ENCODE measurements at regions not wholly inside any gene's neighbourhood (a gene's known extent, or its start where the extent isn't known, plus 50 kb on each side); places are given as distances from the start of the nearest gene placed in this dataset.

DNA sequence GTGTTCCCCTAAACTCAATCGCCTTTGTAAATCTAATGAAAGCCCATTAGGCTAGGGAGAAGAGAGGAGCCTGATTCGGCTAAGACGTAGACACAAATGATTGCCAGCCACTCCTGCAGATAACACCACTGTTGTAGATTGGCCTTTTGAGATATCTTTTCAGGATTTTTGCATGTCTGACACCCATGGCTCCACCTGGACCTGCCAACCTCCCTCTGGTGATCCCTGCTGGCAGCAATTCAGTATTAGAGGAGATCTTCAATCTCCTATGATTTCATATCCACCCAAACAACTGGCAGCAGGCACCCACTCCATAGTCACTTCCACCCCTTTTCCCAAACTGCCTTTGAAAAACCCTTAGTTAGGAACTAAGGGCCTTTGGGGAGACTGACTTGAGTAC lies 191.9 kb upstream of the UBL3 start:
- no peaks in the 10 kb centered on the region for H3K36me3 ChIP-seq
- H3K4me1 ChIP-seq (ENCODE audit: insufficient read depth): no peaks in the 10 kb centered on the region
- no peak for TF ChIP-seq EP300 (IDR thresholded peaks at IDR 0.05)
- TF ChIP-seq, protein P1, sequence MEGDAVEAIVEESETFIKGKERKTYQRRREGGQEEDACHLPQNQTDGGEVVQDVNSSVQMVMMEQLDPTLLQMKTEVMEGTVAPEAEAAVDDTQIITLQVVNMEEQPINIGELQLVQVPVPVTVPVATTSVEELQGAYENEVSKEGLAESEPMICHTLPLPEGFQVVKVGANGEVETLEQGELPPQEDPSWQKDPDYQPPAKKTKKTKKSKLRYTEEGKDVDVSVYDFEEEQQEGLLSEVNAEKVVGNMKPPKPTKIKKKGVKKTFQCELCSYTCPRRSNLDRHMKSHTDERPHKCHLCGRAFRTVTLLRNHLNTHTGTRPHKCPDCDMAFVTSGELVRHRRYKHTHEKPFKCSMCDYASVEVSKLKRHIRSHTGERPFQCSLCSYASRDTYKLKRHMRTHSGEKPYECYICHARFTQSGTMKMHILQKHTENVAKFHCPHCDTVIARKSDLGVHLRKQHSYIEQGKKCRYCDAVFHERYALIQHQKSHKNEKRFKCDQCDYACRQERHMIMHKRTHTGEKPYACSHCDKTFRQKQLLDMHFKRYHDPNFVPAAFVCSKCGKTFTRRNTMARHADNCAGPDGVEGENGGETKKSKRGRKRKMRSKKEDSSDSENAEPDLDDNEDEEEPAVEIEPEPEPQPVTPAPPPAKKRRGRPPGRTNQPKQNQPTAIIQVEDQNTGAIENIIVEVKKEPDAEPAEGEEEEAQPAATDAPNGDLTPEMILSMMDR (IDR thresholded peaks at IDR 0.05): no peak
- TF ChIP-seq POLR2A (IDR thresholded peaks at IDR 0.05): no peak
- H3K4me3 ChIP-seq: no peak overlapping the region
- no peaks in the 10 kb centered on the region for H3K27me3 ChIP-seq
- H3K27ac ChIP-seq: no peak overlapping the region
- H3K9me3 ChIP-seq: no peaks in the 10 kb centered on the region
- intact Hi-C loops (cut with DNase I): no loop called here
- DNase-seq: no peak
- 77 to 95% (median 88%) methylated on average over 3 of the region's 3 CpGs for WGBS, 3 donors

DNA sequence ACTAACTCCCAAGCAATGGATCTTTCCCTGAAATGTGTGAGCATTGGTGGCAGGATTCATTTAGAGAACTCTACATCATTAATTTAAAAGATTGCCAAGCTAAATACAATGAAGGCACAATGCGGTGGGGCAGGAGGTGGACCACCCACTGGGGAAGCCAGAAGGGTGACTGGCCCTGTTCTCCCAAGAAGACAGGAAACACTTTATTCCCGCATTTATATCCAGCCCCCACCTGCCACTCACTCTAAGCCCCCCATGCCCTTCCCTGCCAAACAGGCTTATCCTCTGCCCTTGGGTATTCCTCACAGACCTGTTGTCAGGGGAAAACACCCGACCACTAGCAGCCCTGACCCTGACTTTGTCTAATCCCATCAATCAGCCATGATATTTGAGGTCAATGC lies 189.1 kb upstream of the UBL3 start:
- intact Hi-C loops (cut with DNase I): no loop called here
- TF ChIP-seq, protein P1 (IDR thresholded peaks at IDR 0.05): no peak
- TF ChIP-seq EP300 (IDR thresholded peaks at IDR 0.05) (no peak), POLR2A (IDR thresholded peaks at IDR 0.05) (no peak)
- 38 to 54% (median 51%) methylated on average over 3 of the region's 3 CpGs for WGBS, 3 donors
- H3K4me3 ChIP-seq: no peak overlapping the region
- no peaks in the 10 kb centered on the region for H3K36me3 ChIP-seq
- no peaks in the 10 kb centered on the region for H3K27me3 ChIP-seq
- H3K9me3 ChIP-seq: no peaks in the 10 kb centered on the region
- H3K4me1 ChIP-seq (ENCODE audit: insufficient read depth): no peaks in the 10 kb centered on the region
- no peak overlapping the region for H3K27ac ChIP-seq
- DNase-seq: no peak

DNA sequence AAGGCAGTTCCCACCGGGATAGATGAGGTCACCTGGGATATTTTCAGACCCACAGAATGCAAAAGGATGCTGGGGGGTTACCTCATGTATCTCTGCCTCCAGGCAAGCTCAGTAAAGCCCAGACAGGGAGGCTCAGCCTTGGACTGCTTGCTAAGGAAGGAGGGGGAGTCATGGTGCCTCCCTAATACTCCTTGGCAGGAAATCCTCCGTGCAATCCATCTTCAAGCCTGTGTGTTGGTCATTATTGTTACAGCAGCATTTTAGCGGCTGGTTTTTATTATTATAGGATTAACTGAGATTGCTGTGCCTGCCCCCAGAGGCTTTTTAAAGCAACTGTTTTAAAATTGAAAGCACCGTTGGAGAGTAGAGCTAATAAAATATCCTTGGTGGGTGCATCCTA lies 188.5 kb upstream of the UBL3 start:
- Histone ChIP-seq H3K4me3 (no peak overlapping the region), H3K4me1 (ENCODE audit: insufficient read depth) (no peaks in the 10 kb centered on the region), H3K36me3 (no peaks in the 10 kb centered on the region), H3K27ac (no peak overlapping the region), H3K27me3 (no peaks in the 10 kb centered on the region), H3K9me3 (no peaks in the 10 kb centered on the region)
- intact Hi-C loops (cut with DNase I): no loop called here
- DNase-seq: no peak
- WGBS, 3 donors: 2 to 11% (median 8%) methylated on average over 4 of the region's 4 CpGs
- TF ChIP-seq, protein P1 (IDR thresholded peaks at IDR 0.05): no peak
- TF ChIP-seq POLR2A (IDR thresholded peaks at IDR 0.05): no peak
- no peak for TF ChIP-seq EP300 (IDR thresholded peaks at IDR 0.05)

DNA sequence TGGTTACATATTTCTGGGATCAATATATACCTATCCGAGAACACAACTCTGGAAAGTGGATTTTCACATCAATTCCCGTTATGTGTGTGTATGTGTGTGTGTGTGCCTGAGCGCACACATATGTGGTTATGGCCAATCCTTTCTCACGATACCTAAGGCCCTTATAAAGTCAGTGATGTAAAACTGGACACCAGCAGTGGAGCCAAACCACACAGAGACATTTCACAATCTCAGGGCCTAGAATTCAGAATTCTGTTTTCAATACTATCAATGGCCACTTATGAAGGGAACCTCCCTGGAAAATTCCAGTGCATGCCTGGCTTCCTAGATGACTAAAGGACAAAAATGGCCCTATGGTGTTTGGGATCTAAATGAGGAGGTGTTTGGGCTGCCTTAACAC lies 187.3 kb upstream of the UBL3 start:
- no peak for TF ChIP-seq EP300 (IDR thresholded peaks at IDR 0.05)
- no peak for TF ChIP-seq POLR2A (IDR thresholded peaks at IDR 0.05)
- TF ChIP-seq, protein P1 (IDR thresholded peaks at IDR 0.05): no peak
- Histone ChIP-seq H3K36me3 (no peaks in the 10 kb centered on the region), H3K9me3 (no peaks in the 10 kb centered on the region), H3K4me3 (no peak overlapping the region), H3K27ac (no peak overlapping the region), H3K4me1 (ENCODE audit: insufficient read depth) (no peaks in the 10 kb centered on the region), H3K27me3 (no peaks in the 10 kb centered on the region)
- 89 to 95% (median 93%) methylated on average over 4 of the region's 4 CpGs for WGBS, 3 donors
- intact Hi-C loops (cut with DNase I): no loop called here
- DNase-seq: no peak

DNA sequence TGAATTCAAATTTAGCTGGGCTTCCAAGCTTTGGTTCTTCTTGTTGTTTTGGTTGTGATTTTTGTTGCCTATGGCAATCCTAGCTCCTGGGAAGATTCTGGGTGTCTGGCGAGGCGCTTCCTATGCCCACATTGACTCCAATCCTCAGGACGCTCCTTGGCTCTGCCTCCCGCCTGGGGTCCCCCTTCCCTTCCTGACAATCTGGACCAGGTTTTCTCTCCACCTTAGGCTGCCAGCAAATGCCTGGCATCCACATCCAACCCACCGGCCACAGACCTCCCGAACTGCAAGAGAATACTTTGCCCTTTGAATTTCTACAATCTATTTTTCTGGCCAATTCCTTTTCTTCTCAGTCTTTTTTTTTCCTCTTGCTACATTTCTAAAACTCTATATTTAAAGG lies 186.9 kb upstream of the UBL3 start:
- WGBS, 3 donors: 65 to 76% (median 74%) methylated on average over 6 of the region's 6 CpGs
- Histone ChIP-seq H3K4me1 (ENCODE audit: insufficient read depth) (no peaks in the 10 kb centered on the region), H3K27me3 (no peaks in the 10 kb centered on the region), H3K36me3 (no peaks in the 10 kb centered on the region), H3K9me3 (no peaks in the 10 kb centered on the region), H3K4me3 (no peak overlapping the region), H3K27ac (no peak overlapping the region)
- TF ChIP-seq EP300 (IDR thresholded peaks at IDR 0.05) (no peak), POLR2A (IDR thresholded peaks at IDR 0.05) (no peak)
- TF ChIP-seq, protein P1 (IDR thresholded peaks at IDR 0.05): no peak
- no peak for DNase-seq
- intact Hi-C loops (cut with DNase I): no loop called here
